Heart left ventricle (tissue), 16 donors: ENCODE measurements at regions not wholly inside any gene's neighbourhood (a gene's known extent, or its start where the extent isn't known, plus 50 kb on each side); places are given as distances from the start of the nearest gene placed in this dataset.

ENCODE experiments used
- ATAC-seq, 4 donors: fragments of 200-7000 bp; cut with Tn5 transposase; one replicate each; pipeline ENCODE4 v1.9.1; 2020 to 2022; ENCODE audit warnings: moderate library complexity in 4 of 4, mild to moderate bottlenecking in 3 of 4, moderate number of reproducible peaks in 1 of 4
- DNase-seq, 5 donors: peaks; one replicate each; pipeline ENCODE4 v3.0.0-alpha.2; 2020
- H3K27ac ChIP-seq, 12 donors: fragments of 200-600 bp; sonication (generic) in 4 of 12; one replicate each; pipeline versions ENCODE4 v1.5.0 to v1.8.0; 2016 to 2022; ENCODE audit warnings: mild to moderate bottlenecking in 2 of 12
- H3K27me3 ChIP-seq, 9 donors: fragments of 200-600 bp; sonication (generic) in 2 of 9; one replicate each; pipeline versions ENCODE4 v1.5.1 to v1.8.0; 2016 to 2022; ENCODE audit warnings: mild to moderate bottlenecking in 3 of 9
- H3K36me3 ChIP-seq, 9 donors: fragments of 200-600 bp; sonication (generic) in 2 of 9; one replicate each; pipeline versions ENCODE4 v1.5.0 to v1.8.0; 2018 to 2022; ENCODE audit warnings: mild to moderate bottlenecking in 2 of 9
- H3K4me1 ChIP-seq, 12 donors: fragments of 200-600 bp; sonication (generic) in 4 of 12; one replicate each; pipeline versions ENCODE4 v1.5.0 to v1.8.0; 2016 to 2022; ENCODE audit warnings: mild to moderate bottlenecking in 3 of 12
- H3K4me3 ChIP-seq, 12 donors: fragments of 200-600 bp; sonication (generic) in 4 of 12; one replicate each; pipeline versions ENCODE4 v1.5.0 to v1.8.0; 2017 to 2022; ENCODE audit warnings: mild to moderate bottlenecking in 9 of 12, moderate library complexity in 4 of 12
- H3K9me3 ChIP-seq, 12 donors: fragments of 200-600 bp; sonication (generic) in 4 of 12; one replicate each; pipeline versions ENCODE4 v1.5.0 to v1.8.0; 2016 to 2022; ENCODE audit warnings: mild to moderate bottlenecking in 1 of 12
- CTCF ChIP-seq, 12 donors: fragments of 200-600 bp; sonication (generic) in 4 of 12; IDR thresholded peaks; one replicate each; pipeline versions ENCODE4 v1.5.0 to v1.8.0; 2018 to 2022; ENCODE audit warnings: antibody characterized with exemption in 12 of 12, mild to moderate bottlenecking in 5 of 12
- POLR2A ChIP-seq, 2 donors: fragments of 450-650 bp; IDR thresholded peaks; one replicate each; pipeline ENCODE4 v1.6.1; 2017; ENCODE audit warnings: antibody characterized with exemption in 2 of 2, mild to moderate bottlenecking in 2 of 2, moderate library complexity in 2 of 2
- WGBS, 4 donors: extraction: QIAGEN DNeasy Blood & Tissue Kit in 2 of 4; methylation state at CpG; one replicate each; pipeline versions ENCODE4 v1.1.5 to v1.1.7; 2013 to 2018; 5-methylcytosine and 5-hydroxymethylcytosine counted together
- intact Hi-C, 10 donors: fragments of 100-400 bp; cut with DNase I; formaldehyde crosslinking; loops; one replicate each; pipeline versions ENCODE4 v1.11.1 to v1.14.2; 2022
- donor health status: ischemic (EF 13 %, LVEDD 7.1; RV severe dilation, severe dysfunction).
- donor health status: healthy with polysubstance abuse.
- donor health status: DM: no; HTN: yes; CAD: no.
- donor health status: DM: no; HTN: no; CAD: no.
- donor health status: ischemic (EF 25% LVEDD 6.9; RV normal size, moderate dysfunction).
- donor health status: ischemic (EF 25% LVEDD 5.7; RV mildly dilated, moderate dysfunction).
- donor health status: healthy.
- donor health status: DM: yes; HTN: yes; CAD: no.
- donor health status: ischemic (EF 35%, LVEDD 5.7; RV mildly dilated, moderate dysfunction).
- donor health status: nonischemic (EF 11% LVEDD 7.7; RV severe dilation, severe dysfunction).
- donor health status: DM: yes; HTN: yes; CAD: no.
- donor health status: PGD.
- donor health status: ischemic (EF 29% LVEDD 5.4; RV normal size, mild dysfunction).
- donor health status: nonischemic (EF 23%, LVEDD 6.1; RV moderate dilation, normal function).

GRCh38 chr5:17714186-17714585, 79.9 kb downstream of the TAF11L14 start:
- no peaks in the 10 kb centered on the region for H3K36me3 ChIP-seq
- no peak overlapping the region for H3K4me3 ChIP-seq
- no peaks in the 10 kb centered on the region for H3K4me1 ChIP-seq
- TF ChIP-seq POLR2A (IDR thresholded peaks at IDR 0.05) (no peak), CTCF (IDR thresholded peaks at IDR 0.05) (no peak)
- no peak for ATAC-seq
- DNase-seq = no peak
- no peaks in the 10 kb centered on the region for H3K27me3 ChIP-seq
- intact Hi-C loops = no loop called here
- H3K27ac ChIP-seq = no peak overlapping the region
- peaks cover 0 to 5% (median 0%) of the 10 kb centered on the region in 12 donors for H3K9me3 ChIP-seq
- WGBS, 4 donors = 87 to 93% (median 91%) methylated on average over 4 of the region's 4 CpGs

- DNase-seq (no peak), ATAC-seq (no peak)
- Histone ChIP-seq H3K9me3 (peaks cover 0 to 5% (median 0%) of the 10 kb centered on the region in 12 donors), H3K4me1 (no peaks in the 10 kb centered on the region), H3K36me3 (no peaks in the 10 kb centered on the region), H3K27me3 (no peaks in the 10 kb centered on the region), H3K27ac (no peak overlapping the region), H3K4me3 (no peak overlapping the region)
- TF ChIP-seq POLR2A (IDR thresholded peaks at IDR 0.05) = no peak
- 88 to 92% (median 90%) methylated on average over 9 of the region's 9 CpGs for WGBS, 4 donors
- intact Hi-C loops = no loop called here
Observed at GRCh38 chr5:17719592-17719991, 85.3 kb downstream of the TAF11L14 start.

GRCh38 chr5:17720071-17720470, 85.8 kb downstream of the TAF11L14 start:
- Histone ChIP-seq H3K4me1 (no peaks in the 10 kb centered on the region), H3K27ac (no peak overlapping the region), H3K36me3 (no peaks in the 10 kb centered on the region), H3K27me3 (no peaks in the 10 kb centered on the region), H3K9me3 (peaks cover 0 to 4% (median 0%) of the 10 kb centered on the region in 12 donors), H3K4me3 (no peak overlapping the region)
- whole genome bisulfite sequencing, 4 donors = 26 to 41% (median 29%) methylated on average over 5 of the region's 5 CpGs
- DNase-seq = no peak
- no peak for ATAC-seq
- TF ChIP-seq CTCF (IDR thresholded peaks at IDR 0.05) (no peak), POLR2A (IDR thresholded peaks at IDR 0.05) (no peak)
- intact Hi-C loops = no loop called here

GRCh38 chr5:17723876-17724275, 89.6 kb downstream of the TAF11L14 start:
- H3K4me1 ChIP-seq = no peaks in the 10 kb centered on the region
- H3K27ac ChIP-seq = no peak overlapping the region
- TF ChIP-seq POLR2A (IDR thresholded peaks at IDR 0.05) (no peak), CTCF (IDR thresholded peaks at IDR 0.05) (no peak)
- no peaks in the 10 kb centered on the region for H3K27me3 ChIP-seq
- ATAC-seq (no peak), DNase-seq (no peak)
- intact Hi-C loops = no loop called here
- 61 to 72% (median 68%) methylated on average over 5 of the region's 5 CpGs for WGBS, 4 donors
- no peak overlapping the region for H3K4me3 ChIP-seq
- no peaks in the 10 kb centered on the region for H3K36me3 ChIP-seq
- H3K9me3 ChIP-seq = no peaks in the 10 kb centered on the region

- Histone ChIP-seq H3K4me1 (no peaks in the 10 kb centered on the region), H3K36me3 (no peaks in the 10 kb centered on the region), H3K27ac (no peak overlapping the region), H3K4me3 (no peak overlapping the region), H3K9me3 (no peaks in the 10 kb centered on the region), H3K27me3 (no peaks in the 10 kb centered on the region)
- ATAC-seq (no peak), DNase-seq (no peak)
- 84 to 89% (median 85%) methylated on average over 3 of the region's 3 CpGs for WGBS, 4 donors
- no peak for TF ChIP-seq CTCF (IDR thresholded peaks at IDR 0.05)
- no peak for TF ChIP-seq POLR2A (IDR thresholded peaks at IDR 0.05)
- intact Hi-C loops = no loop called here
Observed at GRCh38 chr5:17727098-17727497, 92.8 kb downstream of the TAF11L14 start.
